Muscle layer of duodenum (tissue), 2 donors: ENCODE measurements at regions not wholly inside any gene's neighbourhood (a gene's known extent, or its start where the extent isn't known, plus 50 kb on each side); places are given as distances from the start of the nearest gene placed in this dataset.

ENCODE experiments used
- H3K27ac ChIP-seq: one replicate; pipeline ENCODE4 v1.7.0; 2013; ENCODE audit warnings: mild to moderate bottlenecking, low read length
- H3K27me3 ChIP-seq: one replicate; pipeline ENCODE4 v1.7.0; 2013; ENCODE audit warnings: low read depth, mild to moderate bottlenecking, control low read depth, low read length
- H3K36me3 ChIP-seq, 2 donors: one replicate each; pipeline ENCODE4 v1.7.0; 2013; ENCODE audit warnings: low read length in 2 of 2, control low read depth in 1 of 2, mild to moderate bottlenecking in 1 of 2; ENCODE audit not compliant: insufficient read depth in 2 of 2, control insufficient read depth in 1 of 2
- H3K4me1 ChIP-seq, 2 donors: one replicate each; pipeline ENCODE4 v1.7.0; 2013; ENCODE audit warnings: low read length in 2 of 2, mild to moderate bottlenecking in 2 of 2, control low read depth in 1 of 2, moderate library complexity in 1 of 2; ENCODE audit not compliant: insufficient read depth in 2 of 2, control insufficient read depth in 1 of 2
- H3K4me3 ChIP-seq, 2 donors: one replicate each; pipeline ENCODE4 v1.7.0; 2013; ENCODE audit warnings: low read length in 2 of 2, low read depth in 1 of 2, mild to moderate bottlenecking in 1 of 2
- H3K9me3 ChIP-seq, 2 donors: one replicate each; pipeline ENCODE4 v1.7.0; 2013; ENCODE audit warnings: low read length in 2 of 2, control low read depth in 1 of 2, mild to moderate bottlenecking in 1 of 2; ENCODE audit not compliant: control insufficient read depth in 1 of 2
- donor health status: healthy.

DNA sequence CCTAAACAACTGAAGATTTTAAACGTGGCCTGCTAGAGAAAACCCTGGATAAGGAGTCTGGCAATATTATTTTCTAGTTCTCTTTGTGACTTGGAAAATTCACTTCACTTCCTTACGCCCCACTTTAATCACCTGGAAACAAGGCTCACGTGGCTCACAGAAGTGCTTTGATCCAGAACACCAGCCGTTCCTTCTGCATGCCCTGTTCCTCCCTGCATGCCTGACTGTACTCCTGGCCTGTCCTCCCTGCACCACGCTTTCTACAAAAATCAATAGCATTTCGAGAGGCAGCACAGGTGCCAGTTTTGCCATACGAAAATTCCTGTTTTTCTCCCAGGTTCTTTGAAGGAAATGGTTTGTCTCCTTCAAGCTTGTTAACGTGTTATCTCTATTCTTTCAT lies 474.2 kb upstream of the RGMA start:
- no peak overlapping the region for H3K4me3 ChIP-seq
- H3K27me3 ChIP-seq = no peaks in the 10 kb centered on the region
- no peaks in the 10 kb centered on the region for H3K9me3 ChIP-seq
- H3K27ac ChIP-seq = no peak overlapping the region
- no peaks in the 10 kb centered on the region for H3K4me1 ChIP-seq
- no peaks in the 10 kb centered on the region for H3K36me3 ChIP-seq

DNA sequence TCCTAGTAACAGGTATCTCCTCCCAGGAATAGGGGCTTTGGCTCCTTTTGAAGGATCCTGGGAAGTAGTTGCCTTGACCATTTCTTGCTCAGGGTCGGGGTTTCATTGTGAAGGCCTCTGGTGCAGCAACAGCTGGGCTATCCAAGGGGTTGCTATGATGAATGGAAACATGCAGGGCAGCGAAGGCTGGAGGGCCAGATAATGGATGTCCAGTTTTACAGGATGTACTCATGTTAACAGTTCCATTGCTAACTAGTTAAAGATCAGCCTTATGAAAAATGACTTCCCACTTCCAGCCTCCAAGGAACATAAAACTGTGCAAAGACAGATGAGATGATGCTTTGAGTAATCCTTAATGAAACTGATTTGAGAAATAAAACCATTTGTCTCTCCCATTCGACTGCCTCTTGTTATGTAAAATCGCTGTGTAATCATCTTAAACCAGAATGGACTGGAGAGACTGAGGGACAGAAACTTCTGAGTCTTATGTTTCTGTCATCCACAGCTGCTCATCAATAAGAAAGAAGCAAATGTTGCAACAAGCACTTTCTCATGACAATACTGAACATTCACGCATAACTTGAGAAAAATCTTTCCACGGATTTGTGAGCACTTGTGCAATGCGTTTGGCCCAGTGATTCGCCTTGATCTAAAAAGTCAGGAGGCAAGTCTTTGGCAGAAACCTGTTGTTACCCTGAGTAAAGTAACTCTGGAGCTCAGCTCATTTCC lies 473.5 kb upstream of the RGMA start:
- no peaks in the 10 kb centered on the region for H3K36me3 ChIP-seq
- H3K4me3 ChIP-seq = no peak overlapping the region
- H3K27me3 ChIP-seq = no peaks in the 10 kb centered on the region
- H3K9me3 ChIP-seq = no peaks in the 10 kb centered on the region
- H3K4me1 ChIP-seq = no peaks in the 10 kb centered on the region
- no peak overlapping the region for H3K27ac ChIP-seq

DNA sequence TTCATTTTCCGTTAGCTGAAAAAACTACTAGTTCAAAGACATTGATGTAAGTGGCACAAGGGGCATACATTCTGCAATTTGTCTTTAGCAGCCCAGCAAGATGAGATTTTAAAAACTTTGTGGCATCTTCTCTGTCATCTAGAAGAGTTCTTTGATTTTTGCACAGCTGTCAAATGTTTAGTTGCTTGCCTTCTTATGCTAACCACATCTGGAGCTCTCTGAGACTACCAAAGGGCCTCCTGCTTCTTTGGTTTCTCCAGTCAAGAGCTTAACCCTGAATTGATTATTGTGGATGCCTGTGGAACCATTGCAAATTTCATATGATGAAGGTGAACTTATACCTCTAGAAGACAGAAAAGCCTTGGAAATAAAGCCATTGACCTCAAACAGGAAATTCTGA lies 468.7 kb upstream of the RGMA start:
- no peaks in the 10 kb centered on the region for H3K27me3 ChIP-seq
- no peaks in the 10 kb centered on the region for H3K4me1 ChIP-seq
- no peak overlapping the region for H3K27ac ChIP-seq
- H3K4me3 ChIP-seq = no peak overlapping the region
- no peaks in the 10 kb centered on the region for H3K9me3 ChIP-seq
- H3K36me3 ChIP-seq = no peaks in the 10 kb centered on the region

GRCh38 chr15:93553167-93553935 lies 464.3 kb upstream of the RGMA start:
- H3K4me3 ChIP-seq = no peak overlapping the region
- H3K36me3 ChIP-seq = no peaks in the 10 kb centered on the region
- no peaks in the 10 kb centered on the region for H3K27me3 ChIP-seq
- H3K9me3 ChIP-seq = no peaks in the 10 kb centered on the region
- H3K4me1 ChIP-seq = no peaks in the 10 kb centered on the region
- H3K27ac ChIP-seq = no peak overlapping the region

DNA sequence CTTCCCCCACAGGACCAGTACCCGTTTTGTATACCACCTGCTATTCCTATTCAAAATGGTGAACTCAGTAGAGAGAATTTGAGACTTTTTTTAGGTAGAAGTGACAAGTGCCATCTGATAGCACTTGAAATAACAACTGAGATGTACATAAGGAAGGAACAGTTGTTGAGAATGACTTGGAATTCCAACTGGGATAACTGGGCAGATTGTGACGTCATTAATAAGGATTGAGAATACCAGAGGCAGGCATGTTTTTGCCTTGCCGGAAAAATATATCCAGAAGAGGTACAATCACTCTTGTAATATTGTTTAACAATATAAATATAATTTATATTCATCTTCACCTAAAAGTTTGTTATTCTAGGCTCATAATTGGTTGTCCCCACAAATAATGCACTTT lies 454.1 kb upstream of the RGMA start:
- no peaks in the 10 kb centered on the region for H3K27me3 ChIP-seq
- H3K4me1 ChIP-seq = no peaks in the 10 kb centered on the region
- peaks cover 0 to 6% of the 10 kb centered on the region in 2 donors for H3K9me3 ChIP-seq
- no peak overlapping the region for H3K4me3 ChIP-seq
- H3K27ac ChIP-seq = no peak overlapping the region
- H3K36me3 ChIP-seq = no peaks in the 10 kb centered on the region

DNA sequence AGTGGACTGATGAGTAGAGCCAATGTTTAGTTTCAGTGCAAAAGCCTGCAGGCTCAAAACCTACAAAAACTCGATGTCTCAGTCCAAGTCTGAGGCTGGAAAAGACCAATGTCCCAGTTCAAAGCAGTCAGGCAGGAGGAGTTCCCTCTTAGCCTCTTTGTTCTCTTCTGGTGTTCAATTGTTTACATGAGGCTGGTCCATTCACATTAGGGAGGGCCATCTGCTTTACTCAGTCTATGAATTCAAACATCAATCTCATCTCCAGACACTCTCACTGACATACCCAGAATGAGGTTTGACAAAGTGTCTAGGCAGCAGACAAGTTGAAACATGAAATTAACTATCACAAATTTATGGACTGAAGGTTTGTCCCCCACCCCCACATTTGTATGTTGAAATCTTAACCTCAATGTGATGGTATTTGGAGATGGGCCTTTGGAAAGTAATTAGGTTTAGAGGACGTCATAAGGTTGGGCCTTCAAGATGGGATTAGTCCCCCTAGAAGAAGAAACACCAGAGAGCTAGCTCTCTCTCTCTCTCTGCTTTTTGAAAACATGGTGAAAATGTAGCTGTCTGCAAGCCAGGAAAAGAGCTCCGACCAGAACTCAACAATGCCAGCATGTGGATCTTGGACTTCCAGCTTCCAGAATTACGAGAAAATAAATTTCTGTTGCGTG lies 438.5 kb upstream of the RGMA start:
- no peaks in the 10 kb centered on the region for H3K36me3 ChIP-seq
- no peak overlapping the region for H3K4me3 ChIP-seq
- no peak overlapping the region for H3K27ac ChIP-seq
- no peaks in the 10 kb centered on the region for H3K9me3 ChIP-seq
- no peaks in the 10 kb centered on the region for H3K27me3 ChIP-seq
- no peaks in the 10 kb centered on the region for H3K4me1 ChIP-seq

- H3K4me1 ChIP-seq = no peaks in the 10 kb centered on the region
- no peaks in the 10 kb centered on the region for H3K36me3 ChIP-seq
- H3K27me3 ChIP-seq = no peaks in the 10 kb centered on the region
- no peaks in the 10 kb centered on the region for H3K9me3 ChIP-seq
- no peak overlapping the region for H3K27ac ChIP-seq
- no peak overlapping the region for H3K4me3 ChIP-seq
Observed at GRCh38 chr15:93524432-93524831, 435.4 kb upstream of the RGMA start.

GRCh38 chr15:93523481-93523880 lies 434.5 kb upstream of the RGMA start:
- H3K9me3 ChIP-seq = no peaks in the 10 kb centered on the region
- H3K4me3 ChIP-seq = no peak overlapping the region
- H3K27ac ChIP-seq = no peak overlapping the region
- H3K27me3 ChIP-seq = no peaks in the 10 kb centered on the region
- no peaks in the 10 kb centered on the region for H3K4me1 ChIP-seq
- H3K36me3 ChIP-seq = no peaks in the 10 kb centered on the region

- Histone ChIP-seq H3K27ac (no peak overlapping the region), H3K4me3 (no peak overlapping the region), H3K4me1 (peaks cover 3 to 5% of the 10 kb centered on the region in 2 donors), H3K27me3 (no peaks in the 10 kb centered on the region), H3K9me3 (no peaks in the 10 kb centered on the region), H3K36me3 (no peaks in the 10 kb centered on the region)
Observed at GRCh38 chr15:93520206-93520605, 431.2 kb upstream of the RGMA start.

DNA sequence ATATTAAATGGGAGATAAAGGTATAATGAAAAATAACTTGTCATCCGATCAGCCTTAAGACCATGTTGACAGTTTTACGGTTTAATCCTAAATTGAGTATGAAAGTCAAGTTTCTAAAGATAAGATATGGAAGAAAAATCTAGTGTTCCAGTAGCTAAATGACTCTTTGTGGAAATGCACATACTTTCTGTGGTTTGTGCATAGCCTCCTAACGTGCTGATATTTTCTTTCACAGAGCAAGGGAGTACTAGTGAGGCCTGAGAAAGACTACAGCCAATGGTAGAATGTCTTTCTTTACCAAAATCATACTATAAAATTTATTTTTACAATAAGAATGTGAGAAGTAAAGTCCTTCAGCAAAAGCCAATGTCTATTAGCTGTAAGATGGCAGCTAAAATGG lies 430.6 kb upstream of the RGMA start:
- Histone ChIP-seq H3K36me3 (no peaks in the 10 kb centered on the region), H3K9me3 (no peaks in the 10 kb centered on the region)

DNA sequence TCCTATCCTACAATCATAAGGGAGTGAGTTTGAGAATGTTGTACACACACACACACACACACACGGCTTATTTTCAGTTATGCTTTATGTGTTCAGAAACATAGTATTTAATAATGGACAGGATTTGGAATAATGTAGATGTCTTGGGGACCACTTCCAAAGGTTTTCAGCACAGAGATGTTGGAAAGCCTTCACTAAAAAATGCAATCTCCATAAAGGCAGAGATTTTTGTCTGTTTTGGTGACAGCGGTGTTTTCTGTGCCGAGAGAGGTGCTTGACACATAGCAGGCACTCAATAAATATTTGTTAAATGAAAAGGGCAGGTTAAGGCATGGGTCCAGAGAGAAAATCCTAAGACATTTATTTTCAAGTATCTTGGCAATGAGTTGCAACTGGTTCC lies 428.2 kb upstream of the RGMA start:
- no peaks in the 10 kb centered on the region for H3K27me3 ChIP-seq
- H3K27ac ChIP-seq = no peak overlapping the region
- no peaks in the 10 kb centered on the region for H3K9me3 ChIP-seq
- peaks cover 5% of the 10 kb centered on the region in 2 donors for H3K4me1 ChIP-seq
- H3K36me3 ChIP-seq = no peaks in the 10 kb centered on the region
- no peak overlapping the region for H3K4me3 ChIP-seq

More for the DNA sequence above, 430.6 kb upstream of the RGMA start:
- H3K4me1 ChIP-seq = peaks cover 5% of the 10 kb centered on the region in 2 donors
- H3K27me3 ChIP-seq = no peaks in the 10 kb centered on the region
- H3K4me3 ChIP-seq = no peak overlapping the region
- H3K27ac ChIP-seq = no peak overlapping the region
